HUDEP-2 (cell line): ENCODE measurements at regions not wholly inside any gene's neighbourhood (a gene's known extent, or its start where the extent isn't known, plus 50 kb on each side); places are given as distances from the start of the nearest gene placed in this dataset.
"Not testable (repeated sequence)": the region's sequence is repeated elsewhere in the genome, so short reads cannot be mapped to it uniquely, and the experiment has no call there.

Experiments used
- DNase-seq, 76 experiments: peaks; one replicate each; lab custom pipeline; 2025; ENCODE audit not compliant: unreplicated experiment in 76 of 76; lab: John Stamatoyannopoulos, UW

DNA sequence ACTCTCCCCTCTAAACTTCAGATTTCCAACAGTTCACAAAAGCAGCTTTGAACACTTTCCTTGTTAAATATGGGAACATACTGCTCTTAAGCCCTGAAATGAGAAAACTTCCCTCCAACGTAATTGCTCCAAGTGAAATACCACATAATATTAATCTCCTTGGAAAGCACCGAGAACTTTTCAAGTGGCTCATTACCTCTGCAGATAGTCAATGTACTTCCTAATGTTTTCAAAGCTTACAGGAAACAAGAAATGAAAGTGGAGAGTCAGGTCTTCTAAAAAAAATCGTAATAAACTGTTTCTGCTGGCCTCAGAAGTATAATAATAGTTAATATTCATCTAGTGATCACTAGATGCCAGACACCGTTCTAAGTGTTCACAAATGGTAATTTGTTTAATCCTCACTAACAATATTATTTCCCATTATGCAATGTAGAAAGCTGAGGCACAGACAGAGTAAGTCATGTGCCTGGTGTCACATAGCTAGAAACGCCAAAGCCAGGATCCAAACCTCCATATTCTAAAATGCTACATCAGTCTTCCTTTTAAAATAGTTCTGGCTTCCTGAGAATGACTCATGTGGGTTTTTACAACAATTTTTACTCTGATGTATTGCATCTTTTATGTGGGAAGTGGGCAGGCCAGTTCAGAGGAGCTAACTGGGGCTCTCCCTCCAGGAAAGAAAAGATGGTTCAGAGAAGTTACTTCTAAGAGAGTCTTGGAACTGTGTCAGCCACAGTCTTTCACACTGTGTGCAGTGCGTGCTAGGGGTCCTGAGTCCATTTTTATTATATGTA lies 177.2 kb downstream of the PLPPR4 start:
- DNase-seq: no peak

DNA sequence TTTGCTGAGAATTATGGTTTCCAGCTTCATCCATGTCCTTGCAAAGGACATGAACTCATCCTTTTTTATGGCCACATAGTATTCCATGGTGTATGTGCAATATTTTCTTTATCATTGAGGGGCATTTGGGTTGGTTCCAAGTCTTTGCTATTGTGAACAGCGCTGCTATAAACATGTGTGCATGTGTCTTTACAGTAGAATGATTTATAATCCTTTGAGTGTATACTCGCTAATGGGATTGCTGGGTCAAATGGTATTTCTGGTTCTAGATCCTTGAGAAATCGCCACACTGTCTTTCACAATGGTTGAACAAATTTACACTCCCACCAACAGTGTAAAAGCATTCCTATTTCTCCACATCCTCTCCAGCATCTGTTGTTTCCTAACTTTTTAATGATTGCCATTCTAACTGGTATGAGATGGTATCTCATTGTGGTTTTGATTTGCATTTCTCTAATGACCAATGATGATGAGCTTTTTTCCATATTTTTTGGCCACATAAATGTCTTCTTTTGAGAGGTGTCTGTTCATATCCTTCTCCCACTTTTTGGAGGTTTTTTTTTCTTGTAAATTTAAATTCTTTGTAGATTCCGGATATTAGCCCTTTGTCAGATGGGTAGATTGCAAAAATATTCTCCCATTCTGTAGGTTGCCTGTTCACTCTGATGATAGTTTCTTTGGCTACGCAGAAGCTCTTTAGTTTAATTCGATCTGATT lies 180.1 kb downstream of the PLPPR4 start:
- not testable (repeated sequence) for DNase-seq

DNA sequence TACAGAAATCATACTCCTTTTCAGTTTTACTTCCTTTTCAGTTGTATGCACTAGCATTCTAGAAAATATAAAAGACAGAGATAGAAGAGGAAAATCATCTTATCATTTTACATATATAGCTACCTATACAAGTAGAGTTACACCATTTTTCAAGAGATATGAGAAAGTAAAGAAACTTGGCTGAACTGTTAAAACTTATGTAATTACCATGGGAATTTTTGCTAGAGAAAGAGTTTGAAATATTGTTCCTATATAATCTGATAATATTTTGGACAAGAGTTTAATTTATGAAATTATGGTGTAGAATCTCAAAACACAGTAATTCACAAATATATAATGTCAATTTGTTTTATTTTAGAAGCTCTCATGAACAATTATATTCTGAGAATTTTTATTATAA lies 180.8 kb downstream of the PLPPR4 start:
- DNase-seq: no peak

- DNase-seq: no peak
These were observed 181.2 kb downstream of the PLPPR4 start for GRCh38 chr1:99445486-99445885.

DNA sequence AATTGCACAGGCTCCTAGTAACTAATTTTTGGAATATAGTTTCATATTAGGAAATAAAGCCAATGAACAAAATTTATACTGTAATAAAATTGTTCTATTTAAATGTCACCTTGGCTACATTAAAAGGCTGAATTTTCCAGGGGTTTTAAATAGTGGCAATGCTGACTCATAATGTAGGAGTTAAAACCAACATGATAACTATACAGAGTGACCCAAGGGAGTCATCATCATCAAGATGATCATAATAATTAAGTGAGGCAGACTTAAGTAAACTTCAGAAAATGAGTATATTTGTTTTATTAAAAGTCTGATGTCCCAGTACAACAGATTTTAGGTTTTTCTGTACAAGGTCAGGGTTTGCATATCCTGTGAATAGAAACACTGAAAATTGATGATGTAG lies 183.4 kb downstream of the PLPPR4 start:
- no peak for DNase-seq

DNA sequence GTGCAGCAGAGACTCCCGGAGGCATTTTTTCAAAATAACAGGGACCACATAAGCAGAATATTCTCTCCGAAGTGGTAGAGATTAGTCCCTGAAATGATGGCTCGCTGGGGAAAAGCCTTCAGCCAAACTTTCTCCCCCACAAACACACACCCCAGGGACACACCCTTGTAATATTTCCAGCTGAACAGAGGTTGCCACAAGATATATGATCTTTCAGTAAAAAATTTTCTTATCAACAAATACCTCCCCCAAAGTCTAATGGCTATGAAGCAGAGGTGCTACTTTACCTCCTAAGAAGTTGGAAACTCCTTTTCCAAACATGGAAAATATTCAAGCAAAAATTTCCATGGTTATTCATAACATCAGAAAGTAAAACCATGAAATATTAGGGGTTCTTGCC lies 190.2 kb upstream of the PALMD start:
- no peak for DNase-seq

DNA sequence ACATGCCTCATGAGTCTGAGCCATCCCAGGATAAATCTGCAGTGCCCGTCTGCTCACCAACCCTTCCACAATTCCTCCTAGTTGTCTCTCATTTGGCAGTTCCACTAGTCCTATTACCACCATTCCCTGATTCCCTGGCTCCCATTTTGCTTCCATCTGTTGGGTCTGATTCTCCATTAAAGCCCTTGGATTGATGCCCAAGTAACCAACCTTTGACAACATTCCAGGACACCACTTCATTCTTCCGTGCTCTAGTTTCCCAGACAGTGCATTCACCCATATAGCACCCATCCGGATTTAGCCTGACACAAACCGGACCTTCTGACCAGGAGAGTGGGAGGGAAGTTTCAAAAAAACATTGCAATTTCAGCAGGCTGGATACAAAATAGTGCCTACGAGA lies 189.4 kb upstream of the PALMD start:
- no peak for DNase-seq

GRCh38 chr1:99457381-99458165 lies 188.3 kb upstream of the PALMD start:
- no peak for DNase-seq

DNA sequence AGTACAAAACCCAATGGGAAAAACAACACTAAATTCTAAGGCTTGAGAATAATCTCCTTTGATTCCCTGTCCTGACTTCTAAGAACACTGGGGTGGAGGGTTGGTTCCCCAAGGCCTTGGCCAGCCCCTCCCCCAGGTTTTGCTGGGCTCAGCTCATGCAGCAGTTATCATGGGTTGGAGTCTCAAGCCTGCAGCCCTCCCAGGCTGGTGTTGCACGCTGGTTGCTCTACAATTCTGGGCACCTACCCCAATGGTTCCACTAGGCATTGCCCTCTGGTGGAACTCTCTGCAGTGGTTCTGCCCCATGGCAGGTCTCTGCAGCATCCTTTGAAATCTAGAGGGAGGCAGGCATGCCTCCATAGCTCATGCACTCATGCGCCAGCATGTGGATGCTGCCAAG lies 184.4 kb upstream of the PALMD start:
- DNase-seq: no peak

DNA sequence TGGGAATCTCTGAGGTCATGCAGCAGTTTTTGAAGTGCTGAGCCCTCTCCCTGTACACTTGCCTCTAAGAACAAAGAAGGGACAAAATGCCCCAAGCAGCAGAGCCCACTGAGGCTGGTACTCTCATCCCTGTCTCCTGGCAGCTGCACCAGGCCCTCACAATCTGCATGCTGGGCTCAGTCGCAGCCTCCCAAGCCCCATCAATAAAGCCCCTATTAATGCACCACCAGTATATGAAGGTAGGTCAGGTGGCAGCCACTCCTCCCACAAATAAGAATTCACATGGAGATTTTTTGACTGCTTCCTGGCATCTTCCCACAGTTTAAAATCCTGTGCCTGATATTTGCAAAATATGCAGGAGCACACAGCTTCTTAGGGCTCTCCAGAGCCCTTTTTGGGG lies 181.2 kb upstream of the PALMD start:
- DNase-seq: no peak

DNA sequence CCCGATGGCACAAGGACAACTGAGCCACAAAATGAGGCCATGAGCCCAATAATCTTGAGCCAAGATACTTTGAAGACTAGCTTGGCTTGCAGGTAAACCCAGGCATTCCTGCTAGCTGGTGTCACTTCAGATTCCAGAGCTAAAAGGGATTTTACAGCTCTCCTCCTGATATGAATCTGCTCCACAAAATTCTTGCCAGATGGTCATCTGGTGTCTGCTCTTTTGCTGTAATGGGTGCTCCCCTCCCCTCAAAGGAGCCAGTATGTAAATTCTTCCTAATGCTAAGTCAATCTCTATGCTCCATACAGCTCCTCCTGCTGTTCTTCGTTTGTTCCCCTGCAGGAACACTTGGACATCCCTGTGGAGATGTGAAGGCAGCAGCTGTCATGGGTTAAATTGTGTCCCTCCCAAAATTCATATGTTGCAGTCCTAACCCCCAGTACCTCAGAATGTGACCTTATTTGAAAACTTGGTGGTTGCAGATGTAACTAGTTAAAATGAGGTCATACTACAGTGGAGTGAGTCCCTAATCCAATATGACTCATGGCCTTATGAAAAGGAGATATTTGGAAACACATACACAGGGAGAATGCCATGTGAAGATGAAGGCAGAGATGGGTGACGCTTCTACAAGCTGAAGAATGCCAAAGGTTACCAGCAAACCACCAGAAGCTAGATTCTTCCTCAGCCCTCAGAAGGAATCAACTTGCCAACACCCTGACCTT lies 180.6 kb upstream of the PALMD start:
- no peak for DNase-seq

GRCh38 chr1:99467645-99468044 lies 178.3 kb upstream of the PALMD start:
- no peak for DNase-seq

DNA sequence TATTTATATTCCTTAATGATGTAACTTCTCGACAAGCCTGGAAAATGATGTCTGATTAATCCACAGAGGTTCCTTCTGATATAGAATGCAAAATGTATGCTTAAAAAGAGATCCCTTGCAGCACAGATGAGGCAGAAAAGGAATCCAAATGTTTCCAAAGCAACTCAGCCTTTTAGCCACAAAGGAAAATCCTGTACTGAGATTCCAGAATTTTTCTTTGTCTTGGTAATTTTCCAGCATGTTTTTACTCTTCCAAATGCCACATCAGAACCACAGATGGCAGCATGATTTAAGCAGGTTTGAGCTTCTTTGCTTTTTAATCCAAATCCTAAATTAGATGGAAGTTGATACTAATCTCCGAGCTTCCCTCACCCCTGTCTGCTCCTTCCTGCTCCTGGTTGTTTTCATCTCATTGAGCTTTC lies 176.4 kb upstream of the PALMD start:
- DNase-seq: no peak

DNA sequence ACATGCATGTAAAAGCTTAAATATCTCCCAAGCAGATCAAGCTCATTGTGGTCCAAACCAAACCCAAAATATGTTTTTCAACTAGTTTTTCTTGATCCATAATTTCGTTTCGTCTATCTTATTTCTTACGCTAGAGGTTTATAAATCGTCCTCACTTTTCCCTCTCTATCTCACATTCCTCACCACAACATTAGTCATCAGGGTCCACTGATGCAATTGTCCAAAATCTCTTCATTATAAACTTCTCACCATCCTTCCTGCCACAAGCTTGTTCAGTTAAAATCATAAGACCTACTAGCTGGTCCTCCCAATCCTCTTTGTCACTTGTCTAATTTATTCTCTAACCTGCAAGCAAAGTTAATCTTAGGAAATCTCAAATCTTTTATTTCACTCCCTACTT lies 173.0 kb upstream of the PALMD start:
- DNase-seq: no peak

DNA sequence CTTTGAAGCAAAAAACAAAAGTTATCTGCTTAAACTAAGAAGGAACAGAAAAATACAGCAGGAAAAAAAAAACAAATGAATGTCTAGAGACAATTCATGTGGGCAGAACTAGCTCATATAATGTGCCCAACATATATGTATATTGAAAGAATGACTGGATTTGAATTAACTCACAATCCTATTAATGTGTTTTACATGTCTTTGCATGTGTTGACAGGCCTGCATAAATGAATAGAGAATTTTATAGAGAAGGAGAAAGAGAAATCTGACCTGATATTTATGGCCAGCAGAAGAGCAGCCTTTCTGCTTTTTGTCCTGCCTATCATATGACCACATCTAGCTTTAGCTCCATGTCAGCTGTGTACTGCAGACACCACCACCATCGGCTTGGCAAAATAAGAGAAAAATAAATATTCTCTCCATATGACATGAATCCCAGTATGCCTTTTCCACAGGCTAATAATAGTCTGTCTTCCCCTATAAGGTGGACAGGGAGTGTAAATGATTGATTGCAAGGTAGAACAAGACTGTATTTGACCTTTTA lies 171.5 kb upstream of the PALMD start:
- DNase-seq: no peak

DNA sequence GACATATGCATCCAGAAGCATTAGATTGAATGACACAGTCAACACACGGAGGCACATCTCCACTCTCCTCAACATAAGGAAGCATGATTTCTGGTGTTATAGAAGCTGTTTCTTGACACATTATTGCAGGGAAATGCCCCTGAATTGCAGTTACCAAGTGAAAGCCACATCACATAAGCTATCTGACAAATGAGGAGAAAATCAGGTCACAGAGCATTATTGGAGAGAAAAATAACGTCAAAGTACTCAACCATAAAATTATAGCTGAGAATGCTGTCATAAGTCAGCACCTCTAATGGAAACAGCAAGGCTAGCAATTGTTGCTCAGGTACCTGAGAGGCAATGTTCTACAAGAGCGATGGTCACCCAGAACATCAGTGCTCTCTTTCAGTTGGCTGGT lies 169.9 kb upstream of the PALMD start:
- no peak for DNase-seq

DNA sequence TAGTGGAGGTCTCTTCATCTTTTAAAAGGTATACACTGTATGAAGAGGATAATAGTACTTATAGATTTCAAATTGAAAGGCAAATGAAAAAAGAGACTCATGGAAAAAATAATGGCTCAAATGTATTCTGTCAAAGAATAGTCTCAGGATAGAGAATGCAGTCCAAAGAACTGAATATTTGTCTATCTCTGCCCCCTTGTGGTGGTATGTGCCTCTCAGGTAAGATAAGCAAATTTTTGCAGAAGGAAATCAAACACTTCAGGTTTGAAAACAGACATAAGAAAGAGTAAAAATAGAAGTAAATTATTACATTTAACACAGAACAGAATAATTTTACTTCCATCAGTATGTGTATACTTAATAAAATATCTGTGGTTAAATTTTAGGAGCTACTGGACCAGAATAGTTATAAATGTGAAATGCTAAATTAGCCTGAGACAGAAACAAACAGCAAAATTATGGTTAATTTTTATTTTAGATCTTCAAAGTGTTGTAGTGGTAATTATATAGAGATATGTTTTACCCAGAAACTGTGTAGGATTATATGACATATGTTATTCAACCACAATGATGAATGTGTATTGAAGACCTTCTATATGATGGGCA lies 164.4 kb upstream of the PALMD start:
- DNase-seq: peak in 30 of 76 experiments; percentile 1 to 57 (median 22)

DNA sequence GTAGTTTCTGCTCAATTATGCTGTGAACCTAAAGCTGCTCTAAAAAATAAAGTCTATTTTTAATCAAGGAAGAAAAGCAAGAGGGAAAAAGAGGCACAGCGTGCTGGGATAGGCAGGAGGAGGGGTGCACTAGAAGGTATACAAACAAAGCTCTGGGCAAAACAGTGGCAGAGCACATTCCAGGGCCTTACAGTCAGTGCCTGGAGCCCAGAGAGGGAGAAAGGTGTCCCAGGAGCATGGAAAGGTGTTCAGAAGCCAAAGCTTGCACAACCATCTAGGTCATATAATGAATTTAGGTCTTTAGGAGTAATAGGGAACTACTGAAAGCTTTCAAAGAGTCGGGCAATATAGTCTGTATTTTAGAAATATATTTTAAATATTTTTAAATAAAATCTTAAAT lies 163.6 kb upstream of the PALMD start:
- no peak for DNase-seq

DNA sequence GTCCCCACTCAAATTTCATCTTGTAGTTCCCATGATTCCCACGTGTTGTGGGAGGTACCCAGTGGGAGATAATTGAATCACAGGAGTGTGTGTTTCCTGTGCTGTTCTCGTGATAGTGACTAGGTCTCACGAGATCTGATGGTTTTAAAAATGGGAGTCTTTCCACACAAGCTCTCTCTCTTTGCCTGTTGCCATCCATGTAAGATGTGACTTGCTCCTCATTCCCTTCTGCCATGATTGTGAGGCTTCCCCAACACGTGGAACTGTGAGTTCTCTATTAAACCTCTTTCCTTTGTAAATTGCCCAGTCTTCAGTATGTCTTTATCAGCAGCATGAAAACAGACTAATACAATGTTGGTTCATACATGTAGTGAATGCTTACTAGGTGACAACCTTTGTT lies 163.2 kb upstream of the PALMD start:
- no peak for DNase-seq

DNA sequence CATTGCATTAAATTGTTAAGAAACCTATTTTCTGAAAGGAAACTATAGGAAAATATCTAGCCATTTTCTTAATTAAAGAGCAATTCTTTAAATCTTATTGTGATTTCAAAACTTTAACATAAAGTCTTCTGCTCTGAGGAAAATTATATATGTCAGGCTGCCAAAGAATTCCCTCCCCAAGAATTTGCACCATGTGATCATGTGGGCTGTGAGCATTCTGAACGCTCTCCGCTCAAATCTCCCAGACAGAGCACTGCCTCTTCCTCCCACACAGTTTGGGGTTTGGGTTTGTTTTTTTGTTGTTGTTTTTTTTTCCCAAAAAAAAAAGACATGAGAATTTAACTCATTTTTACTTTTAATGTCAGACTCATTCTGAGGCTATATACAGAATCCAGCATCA lies 155.9 kb upstream of the PALMD start:
- no peak for DNase-seq
